ENCODE measurements at regions not wholly inside any gene's neighbourhood (a gene's known extent, or its start where the extent isn't known, plus 50 kb on each side); places are given as distances from the start of the nearest gene placed in this dataset.

- CTCF ChIA-PET = no interaction called here
- Histone ChIP-seq H4K20me1 (ENCODE audit: control insufficient read depth, insufficient read depth) (no peaks in the 10 kb centered on the region), H3K4me1 (ENCODE audit: control insufficient read depth, insufficient read depth, low read length) (no peaks in the 10 kb centered on the region), H3K9ac (ENCODE audit: control insufficient read depth, insufficient read depth, low read length) (no peak overlapping the region), H3K36me3 (ENCODE audit: control insufficient read depth in 2 of 2, insufficient read depth in 2 of 2, low read length in 1 of 2) (no peaks in the 10 kb centered on the region), H3K4me3 (no peak overlapping the region), H3K9me3 (replicated peaks; ENCODE audit: control insufficient read depth, insufficient read depth, low read length) (no peaks in the 10 kb centered on the region), H2AFZ (ENCODE audit: control insufficient read depth, low read depth, low read length) (no peak overlapping the region), H3K4me2 (ENCODE audit: control insufficient read depth, insufficient read depth) (no peak overlapping the region), H3K27ac (ENCODE audit: control insufficient read depth, insufficient read depth) (no peak overlapping the region), H3K27me3 (replicated peaks in 1 of 2; ENCODE audit: control insufficient read depth in 2 of 2, insufficient read depth in 2 of 2, low read length in 1 of 2) (no peaks in the 10 kb centered on the region), H3K79me2 (ENCODE audit: control insufficient read depth, insufficient read depth, low read length) (no peaks in the 10 kb centered on the region)
- SMC1A ChIA-PET (ENCODE audit: uncharacterized antibody, unreplicated experiment) = interaction anchor here (1.1 kb wide), 1 partner anchor 237 kb away, joined by 3 read pairs; no protein-coding TSS in a partner anchor
- POLR2A ChIA-PET = no interaction called here
- RAD21 ChIA-PET (ENCODE audit: unreplicated experiment) = no interaction called here
- WGBS (ENCODE audit: insufficient coverage, insufficient replicate concordance, low lambda C conversion rate, missing lambda C conversion rate) = 0% methylated on average over 2 of the region's 2 CpGs
- FAIRE-seq (no peak), DNase-seq (ENCODE audit: low read depth, low spot score) (no peak), ATAC-seq (no peak)
- TF ChIP-seq NFIC (IDR thresholded peaks at IDR 0.05; ENCODE audit: low read depth, low read length) (no peak), CREB1 (IDR thresholded peaks at IDR 0.05; ENCODE audit: low read depth) (no peak), NRF1 (conservative IDR thresholded peaks at IDR 0.05; ENCODE audit: low read depth, low read length) (no peak), E2F4 (IDR thresholded peaks at IDR 0.05; ENCODE audit: low read depth, low read length) (no peak), JUNB (IDR thresholded peaks at IDR 0.05) (no peak), SIN3A (IDR thresholded peaks at IDR 0.05; ENCODE audit: low read depth, low read length) (no peak), CUX1 (IDR thresholded peaks at IDR 0.05; ENCODE audit: insufficient replicate concordance, low read depth, low read length) (no peak), MTA3 (IDR thresholded peaks at IDR 0.05; ENCODE audit: borderline replicate concordance, low read length) (no peak), NKRF (conservative IDR thresholded peaks at IDR 0.05) (no peak), RELA (IDR thresholded peaks at IDR 0.05; ENCODE audit: borderline replicate concordance, partially characterized antibody) (no peak), RUNX3 (IDR thresholded peaks at IDR 0.05; ENCODE audit: low read length) (no peak), YBX1 (IDR thresholded peaks at IDR 0.05) (no peak), FOS (IDR thresholded peaks at IDR 0.05; ENCODE audit: borderline replicate concordance, extremely low read depth, insufficient read length) (no peak), MXI1 (IDR thresholded peaks at IDR 0.05; ENCODE audit: low read depth, low read length) (no peak)
- BruUV-seq (replicated peaks) = no TSS peak
- intact Hi-C loops (cut with micrococcal nuclease; ENCODE audit: unreplicated experiment) = no loop called here
- in situ Hi-C loops (cut with MboI) = no loop called here
These were observed 737.8 kb upstream of the MAP3K7 start for GRCh38 chr6:91324711-91325110.

Data from GM12878 (cell line).